Stimulated activated CD4-positive, alpha-beta T cell treated with anti-CD3 and anti-CD28 coated beads, Interleukin-2, amount 100 ng/mL, for 4 hours (primary cell): ENCODE measurements at regions not wholly inside any gene's neighbourhood (a gene's known extent, or its start where the extent isn't known, plus 50 kb on each side); places are given as distances from the start of the nearest gene placed in this dataset.
"Not testable (repeated sequence)": the region's sequence is repeated elsewhere in the genome, so short reads cannot be mapped to it uniquely, and the experiment has no call there.

Experiments
- DNase-seq: peaks from one replicate; pipeline ENCODE4 v3.0.0-alpha.2; 2020; ENCODE audit warnings: low read depth

GRCh38 chr5:100379254-100379858, 155.8 kb upstream of the FAM174A start:
- not testable (repeated sequence) for DNase-seq

GRCh38 chr5:100364757-100365478, 170.3 kb upstream of the FAM174A start:
- DNase-seq, result not testable (repeated sequence)

- DNase-seq, result not testable (repeated sequence)
These were observed 170.8 kb upstream of the FAM174A start for GRCh38 chr5:100364343-100364742.

GRCh38 chr5:100359998-100360397, 175.2 kb upstream of the FAM174A start:
- DNase-seq, result not testable (repeated sequence)

GRCh38 chr5:100346269-100346668, 188.9 kb upstream of the FAM174A start:
- DNase-seq, result not testable (repeated sequence)

GRCh38 chr5:100341485-100341884, 193.7 kb upstream of the FAM174A start:
- DNase-seq, result not testable (repeated sequence)

- no peak for DNase-seq
These were observed 212.7 kb upstream of the FAM174A start for GRCh38 chr5:100322483-100322882.

GRCh38 chr5:100319885-100320284, 215.3 kb upstream of the FAM174A start:
- DNase-seq, result no peak

GRCh38 chr5:100313657-100314056, 221.5 kb upstream of the FAM174A start:
- no peak for DNase-seq

GRCh38 chr5:100311806-100312205, 223.4 kb upstream of the FAM174A start:
- no peak for DNase-seq

GRCh38 chr5:100306000-100306399, 229.2 kb upstream of the FAM174A start:
- DNase-seq, result no peak

- DNase-seq, result no peak
These were observed 232.0 kb upstream of the FAM174A start for GRCh38 chr5:100303216-100303615.

- no peak for DNase-seq
These were observed 235.9 kb upstream of the FAM174A start for GRCh38 chr5:100299261-100299660.

GRCh38 chr5:100276071-100276470, 259.1 kb upstream of the FAM174A start:
- DNase-seq, result no peak

- DNase-seq, result no peak
These were observed 259.5 kb upstream of the FAM174A start for GRCh38 chr5:100275631-100276030.

GRCh38 chr5:100273846-100274580, 261.2 kb upstream of the FAM174A start:
- no peak for DNase-seq

GRCh38 chr5:100270023-100270771, 265.0 kb upstream of the FAM174A start:
- DNase-seq, result no peak

GRCh38 chr5:100260968-100261367, 274.2 kb upstream of the FAM174A start:
- no peak for DNase-seq

GRCh38 chr5:100252944-100253343, 282.2 kb upstream of the FAM174A start:
- no peak for DNase-seq

GRCh38 chr5:100252037-100252436, 283.1 kb upstream of the FAM174A start:
- DNase-seq, result no peak

- DNase-seq, result no peak
These were observed 285.3 kb upstream of the FAM174A start for GRCh38 chr5:100249884-100250269.

GRCh38 chr5:100249211-100249883, 285.8 kb upstream of the FAM174A start:
- no peak for DNase-seq
